ENCODE measurements at regions not wholly inside any gene's neighbourhood (a gene's known extent, or its start where the extent isn't known, plus 50 kb on each side); places are given as distances from the start of the nearest gene placed in this dataset.
A peak's percentile ranks its signal among the peaks of the same experiment; 100 is the strongest.
"Not testable (repeated sequence)": the region's sequence is repeated elsewhere in the genome, so short reads cannot be mapped to it uniquely, and the experiment has no call there.

DNA sequence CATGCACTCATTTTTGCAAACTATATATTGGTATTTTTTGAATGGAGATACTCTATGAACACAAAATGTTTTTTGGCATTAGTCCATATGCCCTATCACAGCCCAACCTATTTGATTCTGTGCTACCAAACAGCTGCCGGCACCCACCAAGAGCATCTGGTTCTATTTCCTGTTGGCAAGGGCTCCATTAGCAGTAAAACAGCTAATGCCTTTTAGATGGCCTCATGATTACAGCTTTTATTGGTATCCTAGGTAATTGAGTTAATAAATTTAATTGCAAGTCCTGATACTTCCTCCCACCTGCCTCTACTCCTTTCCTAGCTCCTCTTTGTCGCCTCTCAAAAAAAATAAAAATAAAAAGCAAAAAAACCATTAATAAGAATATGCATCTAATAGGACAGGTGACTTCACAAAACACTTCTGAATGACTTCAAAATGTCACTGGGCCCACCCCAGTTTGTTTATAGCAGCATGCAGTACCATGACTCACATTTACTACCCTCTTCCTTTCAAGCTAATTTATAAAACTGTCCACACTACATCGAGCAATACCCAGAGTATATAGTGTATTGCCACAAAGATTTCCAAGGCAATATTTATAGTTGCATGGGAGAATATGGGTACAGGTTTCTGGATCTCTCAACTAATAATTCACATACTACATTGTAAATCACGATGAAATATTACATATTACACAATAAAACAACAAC, 620.4 kb downstream of the SLCO4C1 start:
- TF ChIP-seq POLR2AphosphoS5 (IDR thresholded peaks at IDR 0.05; ENCODE audit: low read depth, low read length) = no peak
- TF ChIP-seq TAF1 (IDR thresholded peaks at IDR 0.05; ENCODE audit: borderline replicate concordance, low read depth, low read length) = no peak
- no peak for TF ChIP-seq POLR2A (IDR thresholded peaks at IDR 0.05; ENCODE audit: low read depth, low read length)
- DNase-seq (ENCODE audit: insufficient read length) (no peak), FAIRE-seq (no peak)

- FAIRE-seq (no peak), DNase-seq (ENCODE audit: insufficient read length) (no peak)
- TF ChIP-seq POLR2A (IDR thresholded peaks at IDR 0.05; ENCODE audit: low read depth, low read length) = no peak
- no peak for TF ChIP-seq POLR2AphosphoS5 (IDR thresholded peaks at IDR 0.05; ENCODE audit: low read depth, low read length)
- no peak for TF ChIP-seq TAF1 (IDR thresholded peaks at IDR 0.05; ENCODE audit: borderline replicate concordance, low read depth, low read length)
Measured at GRCh38 chr5:101673120-101673519, 623.0 kb downstream of the SLCO4C1 start.

DNA sequence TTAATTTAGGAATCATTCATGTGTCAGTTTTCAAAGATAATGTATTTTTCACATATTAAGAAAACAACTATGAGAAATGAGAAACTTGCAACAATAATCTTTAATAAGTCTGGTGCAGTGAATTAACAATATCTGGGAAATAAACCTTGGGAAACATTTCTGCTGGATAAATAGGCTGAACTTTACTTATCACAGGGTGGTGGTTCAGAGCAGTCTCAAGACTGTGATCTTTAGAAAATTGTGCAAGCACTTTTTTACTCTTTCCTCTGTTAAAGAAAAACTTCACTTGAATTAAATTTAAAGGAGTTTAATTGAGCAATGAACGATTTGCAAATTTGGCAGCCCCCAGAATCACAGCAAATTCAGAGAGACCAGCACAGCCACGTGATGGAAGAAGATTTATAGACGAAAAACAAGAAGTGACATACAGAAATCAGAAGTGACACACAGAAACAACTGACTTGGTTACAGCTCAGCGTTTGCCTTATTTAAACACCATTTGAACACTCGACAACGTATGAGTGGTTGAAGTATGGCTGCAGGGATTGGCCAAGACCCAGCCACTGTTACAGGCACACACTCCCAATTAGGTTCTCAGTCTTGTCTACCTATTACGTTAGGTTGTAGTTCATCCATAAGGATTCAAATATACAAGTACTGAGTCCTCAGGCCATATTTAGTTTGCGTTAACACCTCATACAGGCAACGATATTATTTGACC, 631.9 kb downstream of the SLCO4C1 start:
- TF ChIP-seq POLR2AphosphoS5 (IDR thresholded peaks at IDR 0.05; ENCODE audit: low read depth, low read length) = no peak
- TF ChIP-seq TAF1 (IDR thresholded peaks at IDR 0.05; ENCODE audit: borderline replicate concordance, low read depth, low read length) = no peak
- no peak for TF ChIP-seq POLR2A (IDR thresholded peaks at IDR 0.05; ENCODE audit: low read depth, low read length)
- FAIRE-seq (peak; percentile 69), DNase-seq (ENCODE audit: insufficient read length) (no peak)

- TF ChIP-seq POLR2AphosphoS5 (IDR thresholded peaks at IDR 0.05; ENCODE audit: low read depth, low read length) (no peak), POLR2A (IDR thresholded peaks at IDR 0.05; ENCODE audit: low read depth, low read length) (no peak), TAF1 (IDR thresholded peaks at IDR 0.05; ENCODE audit: borderline replicate concordance, low read depth, low read length) (no peak)
- FAIRE-seq = no peak
- DNase-seq (ENCODE audit: insufficient read length) = no peak
Measured at GRCh38 chr5:101663543-101663942, 632.5 kb downstream of the SLCO4C1 start.

- DNase-seq (ENCODE audit: insufficient read length) (no peak), FAIRE-seq (no peak)
- no peak for TF ChIP-seq TAF1 (IDR thresholded peaks at IDR 0.05; ENCODE audit: borderline replicate concordance, low read depth, low read length)
Measured at GRCh38 chr5:101662263-101662662, 633.8 kb downstream of the SLCO4C1 start.

GRCh38 chr5:101658433-101658832, 637.7 kb downstream of the SLCO4C1 start:
- no peak for FAIRE-seq
- TF ChIP-seq TAF1 (IDR thresholded peaks at IDR 0.05; ENCODE audit: borderline replicate concordance, low read depth, low read length) = no peak
- no peak for TF ChIP-seq POLR2A (IDR thresholded peaks at IDR 0.05; ENCODE audit: low read depth, low read length)

GRCh38 chr5:101653996-101654395, 642.1 kb downstream of the SLCO4C1 start:
- TF ChIP-seq POLR2AphosphoS5 (IDR thresholded peaks at IDR 0.05; ENCODE audit: low read depth, low read length) = no peak
- no peak for TF ChIP-seq TAF1 (IDR thresholded peaks at IDR 0.05; ENCODE audit: borderline replicate concordance, low read depth, low read length)
- TF ChIP-seq POLR2A (IDR thresholded peaks at IDR 0.05; ENCODE audit: low read depth, low read length) = no peak
- DNase-seq (ENCODE audit: insufficient read length) (no peak), FAIRE-seq (no peak)

More at GRCh38 chr5:101658433-101658832, 637.7 kb downstream of the SLCO4C1 start:
- DNase-seq (ENCODE audit: insufficient read length) = no peak

GRCh38 chr5:101647861-101648260, 648.2 kb downstream of the SLCO4C1 start:
- DNase-seq (ENCODE audit: insufficient read length) (no peak), FAIRE-seq (no peak)
- no peak for TF ChIP-seq POLR2A (IDR thresholded peaks at IDR 0.05; ENCODE audit: low read depth, low read length)
- TF ChIP-seq TAF1 (IDR thresholded peaks at IDR 0.05; ENCODE audit: borderline replicate concordance, low read depth, low read length) = no peak
- TF ChIP-seq POLR2AphosphoS5 (IDR thresholded peaks at IDR 0.05; ENCODE audit: low read depth, low read length) = no peak

DNA sequence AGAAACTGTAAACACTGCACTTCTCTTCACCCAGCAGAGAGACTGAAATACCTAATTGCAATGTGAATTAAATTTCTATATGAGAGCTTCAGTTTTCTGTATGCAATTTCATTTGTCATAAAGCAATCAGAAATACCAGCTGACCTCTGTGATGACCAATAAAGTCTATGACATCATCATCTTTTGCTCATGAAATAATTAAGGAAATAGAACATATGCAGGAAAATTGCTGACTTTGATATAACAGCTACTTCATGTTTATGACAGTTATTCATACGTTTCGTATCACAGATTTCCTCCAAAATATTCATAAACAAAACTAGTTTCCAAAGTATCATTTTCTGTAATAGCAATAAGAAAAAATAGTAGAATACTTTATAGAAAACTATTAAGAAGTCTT, 652.3 kb downstream of the SLCO4C1 start:
- DNase-seq (ENCODE audit: insufficient read length) (no peak), FAIRE-seq (no peak)
- TF ChIP-seq POLR2A (IDR thresholded peaks at IDR 0.05; ENCODE audit: low read depth, low read length) (no peak), POLR2AphosphoS5 (IDR thresholded peaks at IDR 0.05; ENCODE audit: low read depth, low read length) (no peak), TAF1 (IDR thresholded peaks at IDR 0.05; ENCODE audit: borderline replicate concordance, low read depth, low read length) (no peak)

DNA sequence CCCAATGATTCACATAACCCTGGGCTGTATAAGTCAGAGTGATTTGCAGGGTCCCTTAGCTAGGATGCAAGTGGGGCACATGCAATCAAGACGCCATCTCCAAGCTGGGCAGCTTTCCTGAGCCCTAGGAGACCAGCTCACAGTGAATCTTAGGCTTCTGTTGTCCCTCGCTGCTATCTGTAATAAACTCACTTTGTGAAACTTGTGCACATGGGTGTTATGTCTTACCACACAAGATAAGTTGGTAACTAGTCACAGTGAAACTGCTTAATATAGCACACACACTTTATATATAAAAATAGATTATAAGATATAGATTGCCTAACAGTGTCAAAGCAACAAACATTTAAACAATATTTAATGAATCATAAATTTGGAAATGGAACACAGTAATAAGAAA, 658.5 kb downstream of the SLCO4C1 start:
- DNase-seq (ENCODE audit: insufficient read length) (no peak), FAIRE-seq (no peak)
- no peak for TF ChIP-seq POLR2AphosphoS5 (IDR thresholded peaks at IDR 0.05; ENCODE audit: low read depth, low read length)
- TF ChIP-seq TAF1 (IDR thresholded peaks at IDR 0.05; ENCODE audit: borderline replicate concordance, low read depth, low read length) = no peak
- no peak for TF ChIP-seq POLR2A (IDR thresholded peaks at IDR 0.05; ENCODE audit: low read depth, low read length)

DNA sequence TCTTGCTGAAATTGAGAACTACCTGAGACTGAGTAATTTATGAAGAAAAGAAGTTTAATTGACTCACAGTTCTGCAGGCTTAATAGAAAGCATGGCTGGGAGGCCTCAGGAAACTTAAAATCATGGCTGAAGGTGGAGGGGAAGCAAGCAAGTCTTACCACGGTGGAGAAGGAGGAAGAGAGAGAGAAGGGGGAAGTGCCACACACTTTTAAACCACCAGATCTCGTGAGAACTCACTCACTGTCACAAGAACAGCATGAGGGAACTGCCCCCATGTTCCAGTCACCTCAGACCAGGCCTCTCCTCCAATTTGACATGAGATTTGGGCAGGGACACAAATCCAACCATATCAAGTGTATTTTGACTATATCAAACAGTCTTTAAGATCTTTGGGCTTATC, 668.3 kb downstream of the SLCO4C1 start:
- DNase-seq (ENCODE audit: insufficient read length); FAIRE-seq: not testable (repeated sequence)

GRCh38 chr5:101626572-101626971, 669.5 kb downstream of the SLCO4C1 start:
- no peak for TF ChIP-seq POLR2A (IDR thresholded peaks at IDR 0.05; ENCODE audit: low read depth, low read length)
- no peak for TF ChIP-seq POLR2AphosphoS5 (IDR thresholded peaks at IDR 0.05; ENCODE audit: low read depth, low read length)
- no peak for TF ChIP-seq TAF1 (IDR thresholded peaks at IDR 0.05; ENCODE audit: borderline replicate concordance, low read depth, low read length)
- FAIRE-seq (no peak), DNase-seq (ENCODE audit: insufficient read length) (no peak)
